Upper lobe of left lung (tissue), 6 donors: ENCODE measurements at regions not wholly inside any gene's neighbourhood (a gene's known extent, or its start where the extent isn't known, plus 50 kb on each side); places are given as distances from the start of the nearest gene placed in this dataset.

Source experiments
- ATAC-seq, 2 donors: fragments of 200-7000 bp; cut with Tn5 transposase; one replicate each; pipeline ENCODE4 v1.9.1; 2022; ENCODE audit warnings: mild to moderate bottlenecking in 2 of 2, moderate library complexity in 2 of 2; ENCODE audit not compliant: low FRiP score in 2 of 2
- DNase-seq, 2 donors: peaks; one replicate each; pipeline ENCODE4 v3.0.0-alpha.2; 2019 to 2020
- H3K27ac ChIP-seq, 4 donors: fragments of 200-600 bp; sonication (generic); one replicate each; pipeline ENCODE4 v1.5.1; 2016 to 2019
- H3K27me3 ChIP-seq, 4 donors: fragments of 200-600 bp; sonication (generic); one replicate each; pipeline ENCODE4 v1.5.1; 2017 to 2019
- H3K36me3 ChIP-seq, 4 donors: fragments of 200-600 bp; sonication (generic); one replicate each; pipeline ENCODE4 v1.5.1; 2016 to 2019
- H3K4me1 ChIP-seq, 4 donors: fragments of 200-600 bp; sonication (generic); one replicate each; pipeline ENCODE4 v1.5.1; 2018 to 2019
- H3K4me3 ChIP-seq, 4 donors: fragments of 200-600 bp; sonication (generic); one replicate each; pipeline ENCODE4 v1.5.1; 2017 to 2019; ENCODE audit warnings: mild to moderate bottlenecking in 2 of 4, moderate library complexity in 1 of 4
- H3K9me3 ChIP-seq, 4 donors: fragments of 200-600 bp; sonication (generic); one replicate each; pipeline ENCODE4 v1.5.1; 2018 to 2019
- CTCF ChIP-seq, 6 experiments: fragments of 450-650 bp in 4 of 6; fragments of 200-600 bp in 2 of 6; sonication (generic) in 2 of 6; IDR thresholded peaks; one replicate each; pipeline ENCODE4 v1.5.1; 2016 to 2019; ENCODE audit warnings: antibody characterized with exemption in 6 of 6
- EP300 ChIP-seq, 4 donors: sonication (generic); formaldehyde crosslinking; IDR thresholded peaks; one replicate each; pipeline ENCODE4 v1.5.1; 2017; ENCODE audit warnings: antibody characterized with exemption in 4 of 4, control low read depth in 2 of 4
- POLR2A ChIP-seq, 4 donors: fragments of 450-650 bp; IDR thresholded peaks; one replicate each; pipeline ENCODE4 v1.5.1; 2016 to 2017; ENCODE audit warnings: antibody characterized with exemption in 4 of 4, mild to moderate bottlenecking in 2 of 4
- POLR2AphosphoS5 ChIP-seq, 2 donors: sonication (generic); formaldehyde crosslinking; IDR thresholded peaks; one replicate each; pipeline ENCODE4 v1.5.1; 2017; ENCODE audit warnings: antibody characterized with exemption in 2 of 2
- WGBS, 2 donors: methylation state at CpG; one replicate each; pipeline ENCODE4 v1.1.5; 2017 to 2018; 5-methylcytosine and 5-hydroxymethylcytosine counted together
- small RNA-seq, 4 donors: library from RNA; depleted of rRNA; stranded (forward); fragments of <200 nt; gene quantifications; one replicate each; pipeline ENCODE3, GENCODE V24; 2016
- donor health status: DM: no; HTN: no; CAD: no; lungs with moderate emphysema.
- donor health status: DM: no; HTN: yes; CAD: no; lungs with severe emphysema.

GRCh38 chrX:146259207-146259606 lies 441.6 kb downstream of the SLITRK2 start:
- TF ChIP-seq EP300 (IDR thresholded peaks at IDR 0.05) = no peak
- no peak for TF ChIP-seq POLR2A (IDR thresholded peaks at IDR 0.05)
- no peak for TF ChIP-seq CTCF (IDR thresholded peaks at IDR 0.05)
- no peak for TF ChIP-seq POLR2AphosphoS5 (IDR thresholded peaks at IDR 0.05)
- ATAC-seq (no peak), DNase-seq (peak in 1 of 2 donors; percentile 35)
- no peak overlapping the region for H3K27ac ChIP-seq
- H3K36me3 ChIP-seq = no peaks in the 10 kb centered on the region
- H3K4me3 ChIP-seq = no peak overlapping the region
- WGBS, 2 donors = 85 to 96% methylated on average over 17 to 18 of the region's 18 CpGs
- H3K9me3 ChIP-seq = no peaks in the 10 kb centered on the region
- no peaks in the 10 kb centered on the region for H3K4me1 ChIP-seq
- H3K27me3 ChIP-seq = no peaks in the 10 kb centered on the region

GRCh38 chrX:146264763-146265375 lies 447.2 kb downstream of the SLITRK2 start:
- ATAC-seq (no peak), DNase-seq (no peak)
- Histone ChIP-seq H3K9me3 (no peaks in the 10 kb centered on the region), H3K27me3 (no peaks in the 10 kb centered on the region), H3K4me3 (no peak overlapping the region), H3K27ac (no peak overlapping the region), H3K36me3 (no peaks in the 10 kb centered on the region), H3K4me1 (no peaks in the 10 kb centered on the region)
- no peak for TF ChIP-seq EP300 (IDR thresholded peaks at IDR 0.05)
- TF ChIP-seq POLR2A (IDR thresholded peaks at IDR 0.05) = no peak
- TF ChIP-seq POLR2AphosphoS5 (IDR thresholded peaks at IDR 0.05) = no peak
- no peak for TF ChIP-seq CTCF (IDR thresholded peaks at IDR 0.05)
- WGBS, 2 donors = 58 to 73% methylated on average over 7 to 8 of the region's 8 CpGs

- TF ChIP-seq POLR2A (IDR thresholded peaks at IDR 0.05) = no peak
- no peak for TF ChIP-seq POLR2AphosphoS5 (IDR thresholded peaks at IDR 0.05)
- no peak for TF ChIP-seq EP300 (IDR thresholded peaks at IDR 0.05)
- Histone ChIP-seq H3K27me3 (no peaks in the 10 kb centered on the region), H3K4me1 (no peaks in the 10 kb centered on the region), H3K27ac (no peak overlapping the region), H3K36me3 (no peaks in the 10 kb centered on the region), H3K9me3 (no peaks in the 10 kb centered on the region), H3K4me3 (no peak overlapping the region)
- DNase-seq (no peak), ATAC-seq (no peak)
- WGBS, 2 donors = 5 to 22% methylated on average over 2 of the region's 2 CpGs
These were observed 460.8 kb downstream of the SLITRK2 start for GRCh38 chrX:146278381-146278780.

Small RNA genes lying in the stretch of these regions (small RNA-seq; reads per million reads assigned to genes)
- gene MIR888 = 0 reads per million in 4 donors
- 0 reads per million in 4 donors for gene MIR890
- 0 to 7.9 (median 0.58) reads per million in 4 donors for gene MIR891A
- gene MIR891B = 0 reads per million in 4 donors
- 0 reads per million in 4 donors for gene MIR892A
- gene MIR892B = 0 reads per million in 4 donors
- gene MIR892C = 0 reads per million in 4 donors
